HEK293 (cell line): ENCODE measurements at regions not wholly inside any gene's neighbourhood (a gene's known extent, or its start where the extent isn't known, plus 50 kb on each side); places are given as distances from the start of the nearest gene placed in this dataset.

Experiments used
- CTCF ChIA-PET: fragments of 350-600 bp; formaldehyde crosslinking; extraction: SDS; loops from one replicate; lab custom pipeline; 2021; ENCODE audit warnings: antibody characterized with exemption; lab: Yijun Ruan, JAX
- POLR2A ChIA-PET: fragments of 300-600 bp; formaldehyde crosslinking; extraction: SDS; loops from one replicate; lab custom pipeline; 2020; ENCODE audit warnings: antibody characterized with exemption, inconsistent platforms; lab: Yijun Ruan, JAX
- H3K27ac ChIP-seq: fragments of 200-500 bp; sonication (Bioruptor generic); 2 replicates; pipeline ENCODE4 v1.5.1; 2014; ENCODE audit warnings: low read depth, low read length, control low read depth, inconsistent platforms; ENCODE audit errors: extremely low read depth
- H3K36me3 ChIP-seq, 2 experiments: fragments of 200-500 bp in 1 of 2; sonication (Bioruptor generic) in 1 of 2; 1 replicate in 1 of 2; 2 replicates in 1 of 2; pipeline ENCODE4 v1.5.1; 2014 to 2017; ENCODE audit warnings: inconsistent platforms in 2 of 2, low read length in 2 of 2; ENCODE audit not compliant: control insufficient read depth in 2 of 2, insufficient read depth in 1 of 2
- H3K4me1 ChIP-seq: fragments of 200-500 bp; sonication (Bioruptor generic); 2 replicates; pipeline ENCODE4 v1.5.1; 2014; ENCODE audit warnings: mild to moderate bottlenecking, low read length, inconsistent platforms; ENCODE audit not compliant: control insufficient read depth, insufficient read depth
- H3K4me3 ChIP-seq: 2 replicates; pipeline ENCODE4 v1.5.1; 2011; ENCODE audit warnings: low read depth, mild to moderate bottlenecking, control low read depth, low read length, moderate library complexity
- H3K9me3 ChIP-seq: fragments of 200-500 bp; sonication (Bioruptor generic); 2 replicates; pipeline ENCODE4 v1.5.1; 2014; ENCODE audit warnings: low read depth, low read length, inconsistent platforms; ENCODE audit not compliant: control insufficient read depth, insufficient read depth
- EGR2 ChIP-seq: fragments of 450-650 bp; formaldehyde crosslinking; IDR thresholded peaks from 2 replicates; pipeline ENCODE4 v1.5.1; 2016; ENCODE audit warnings: low read depth, missing biosample characterization, missing genetic modification characterization
- KLF1 ChIP-seq: fragments of 450-650 bp; formaldehyde crosslinking; IDR thresholded peaks from 2 replicates; pipeline ENCODE4 v1.5.1; 2016; ENCODE audit warnings: missing biosample characterization, missing genetic modification characterization
- KLF9 ChIP-seq: fragments of 450-650 bp; formaldehyde crosslinking; IDR thresholded peaks from 2 replicates; pipeline ENCODE4 v1.5.1; 2016; ENCODE audit warnings: missing biosample characterization, missing genetic modification characterization, low read depth
- TRIM28 ChIP-seq: IDR thresholded peaks from 2 replicates; pipeline ENCODE4 v1.6.1; 2011; ENCODE audit warnings: low read length, control low read depth, borderline replicate concordance
- ZBTB20 ChIP-seq: fragments of 450-650 bp; formaldehyde crosslinking; IDR thresholded peaks from 2 replicates; pipeline ENCODE4 v1.5.1; 2016; ENCODE audit warnings: missing biosample characterization, missing genetic modification characterization
- ZBTB26 ChIP-seq: fragments of 450-650 bp; formaldehyde crosslinking; optimal IDR thresholded peaks from 2 replicates; pipeline ENCODE3; 2016; ENCODE audit warnings: missing biosample characterization, mild to moderate bottlenecking, missing genetic modification characterization
- ZBTB44 ChIP-seq: fragments of 450-650 bp; IDR thresholded peaks from 2 replicates; pipeline ENCODE4 v1.5.1; 2018; ENCODE audit warnings: missing biosample characterization, mild to moderate bottlenecking, missing genetic modification characterization
- ZEB2 ChIP-seq: fragments of 450-650 bp; formaldehyde crosslinking; IDR thresholded peaks from 2 replicates; pipeline ENCODE4 v1.5.1; 2016; ENCODE audit warnings: missing biosample characterization, missing genetic modification characterization
- ZNF157 ChIP-seq: fragments of 450-650 bp; formaldehyde crosslinking; IDR thresholded peaks from 2 replicates; pipeline ENCODE4 v1.5.1; 2016; ENCODE audit warnings: missing biosample characterization, missing genetic modification characterization
- ZNF274 ChIP-seq, 2 experiments: fragments of 200-500 bp in 1 of 2; fragments of 450-650 bp in 1 of 2; sonication (Bioruptor generic) in 1 of 2; formaldehyde crosslinking in 1 of 2; IDR thresholded peaks; 2 replicates each; pipeline versions ENCODE4 v1.5.1 to v1.6.1; 2014 to 2016; ENCODE audit warnings: borderline replicate concordance in 1 of 2, inconsistent platforms in 1 of 2, low read length in 1 of 2, missing biosample characterization in 1 of 2, missing genetic modification characterization in 1 of 2
- ZNF311 ChIP-seq: fragments of 450-650 bp; formaldehyde crosslinking; IDR thresholded peaks from 2 replicates; pipeline ENCODE4 v1.5.1; 2017; ENCODE audit warnings: missing biosample characterization, missing genetic modification characterization, borderline replicate concordance
- ZNF398 ChIP-seq: fragments of 450-650 bp; formaldehyde crosslinking; IDR thresholded peaks from 2 replicates; pipeline ENCODE4 v1.5.1; 2017; ENCODE audit warnings: missing biosample characterization, missing genetic modification characterization
- ZNF404 ChIP-seq: fragments of 450-650 bp; formaldehyde crosslinking; IDR thresholded peaks from 2 replicates; pipeline ENCODE4 v1.5.1; 2017; ENCODE audit warnings: missing biosample characterization, missing genetic modification characterization
- ZNF423 ChIP-seq: fragments of 450-650 bp; formaldehyde crosslinking; IDR thresholded peaks from 2 replicates; pipeline ENCODE4 v1.5.1; 2016; ENCODE audit warnings: missing biosample characterization, missing genetic modification characterization
- ZNF449 ChIP-seq: fragments of 450-650 bp; formaldehyde crosslinking; IDR thresholded peaks from 2 replicates; pipeline ENCODE4 v1.5.1; 2017; ENCODE audit warnings: missing biosample characterization, mild to moderate bottlenecking, missing genetic modification characterization, moderate library complexity
- ZNF510 ChIP-seq: fragments of 450-650 bp; formaldehyde crosslinking; IDR thresholded peaks from 2 replicates; pipeline ENCODE4 v1.5.1; 2018; ENCODE audit warnings: mild to moderate bottlenecking, missing genetic modification characterization, missing biosample characterization; ENCODE audit not compliant: insufficient replicate concordance
- ZNF518A ChIP-seq: fragments of 450-650 bp; formaldehyde crosslinking; conservative IDR thresholded peaks from 2 replicates; pipeline ENCODE4 v1.5.1; 2016; ENCODE audit warnings: low read depth, missing biosample characterization, missing genetic modification characterization
- ZNF580 ChIP-seq: fragments of 450-650 bp; formaldehyde crosslinking; IDR thresholded peaks from 2 replicates; pipeline ENCODE4 v1.5.1; 2016; ENCODE audit warnings: missing biosample characterization, missing genetic modification characterization
- ZNF610 ChIP-seq: fragments of 450-650 bp; formaldehyde crosslinking; IDR thresholded peaks from 2 replicates; pipeline ENCODE4 v1.5.1; 2016; ENCODE audit warnings: missing biosample characterization, missing genetic modification characterization, borderline replicate concordance
- ZNF623 ChIP-seq: fragments of 450-650 bp; formaldehyde crosslinking; IDR thresholded peaks from 2 replicates; pipeline ENCODE4 v1.5.1; 2016; ENCODE audit warnings: missing biosample characterization, missing genetic modification characterization
- ZNF701 ChIP-seq: fragments of 450-650 bp; formaldehyde crosslinking; IDR thresholded peaks from 2 replicates; pipeline ENCODE4 v1.5.1; 2016; ENCODE audit warnings: missing biosample characterization, missing genetic modification characterization
- ZNF747 ChIP-seq: fragments of 450-650 bp; formaldehyde crosslinking; IDR thresholded peaks from 2 replicates; pipeline ENCODE4 v1.5.1; 2016; ENCODE audit warnings: missing biosample characterization, missing genetic modification characterization

- TF ChIP-seq ZNF747 (tag by site-specific recombination) (no peak), EGR2 (tag by site-specific recombination) (no peak), KLF1 (no peak), ZNF311 (tag by site-specific recombination) (no peak), TRIM28 (no peak), ZEB2 (no peak), ZNF623 (tag by site-specific recombination) (no peak), ZNF423 (tag by site-specific recombination) (no peak), ZBTB20 (tag by site-specific recombination) (no peak), ZNF701 (no peak), ZNF274 (IDR thresholded peaks at IDR 0.05; ENCODE audit: low read length) (no peak), ZNF274 (tag by site-specific recombination; IDR thresholded peaks at IDR 0.05; ENCODE audit: borderline replicate concordance) (no peak), ZNF404 (no peak), ZNF610 (no peak), ZBTB44 (tag by site-specific recombination) (no peak), ZBTB26 (tag by site-specific recombination) (no peak), ZNF580 (tag by site-specific recombination) (no peak)
- Histone ChIP-seq H3K36me3 (no peaks in the 10 kb centered on the region), H3K4me3 (no peak overlapping the region), H3K4me1 (peaks cover 5% of the 10 kb centered on the region; the same call in 1 of the 2 replicates), H3K27ac (no peak overlapping the region), H3K9me3 (no peaks in the 10 kb centered on the region)
- ChIA-PET POLR2A (no interaction called here), CTCF (no interaction called here)
These were observed 207.9 kb downstream of the BTG1 start for GRCh38 chr12:91937706-91938105.

GRCh38 chr12:91937009-91937408 lies 208.6 kb downstream of the BTG1 start:
- Histone ChIP-seq H3K4me1 (peaks cover 5% of the 10 kb centered on the region; the same call in 1 of the 2 replicates), H3K36me3 (no peaks in the 10 kb centered on the region), H3K4me3 (no peak overlapping the region), H3K27ac (no peak overlapping the region), H3K9me3 (no peaks in the 10 kb centered on the region)
- ChIA-PET CTCF (no interaction called here), POLR2A (no interaction called here)
- TF ChIP-seq ZNF449 (tag by site-specific recombination) (no peak), ZNF398 (tag by site-specific recombination) (no peak), KLF9 (tag by site-specific recombination) (no peak), ZNF518A (no peak), ZNF157 (no peak), ZNF510 (tag by site-specific recombination) (no peak)
